GM15510 (cell line): ENCODE measurements at regions not wholly inside any gene's neighbourhood (a gene's known extent, or its start where the extent isn't known, plus 50 kb on each side); places are given as distances from the start of the nearest gene placed in this dataset.

Source experiments
- POLR2A ChIP-seq: IDR thresholded peaks from 3 replicates; pipeline ENCODE4 v1.6.1; 2011; ENCODE audit warnings: borderline replicate concordance; ENCODE audit not compliant: insufficient read length; ENCODE audit errors: extremely low read depth

DNA sequence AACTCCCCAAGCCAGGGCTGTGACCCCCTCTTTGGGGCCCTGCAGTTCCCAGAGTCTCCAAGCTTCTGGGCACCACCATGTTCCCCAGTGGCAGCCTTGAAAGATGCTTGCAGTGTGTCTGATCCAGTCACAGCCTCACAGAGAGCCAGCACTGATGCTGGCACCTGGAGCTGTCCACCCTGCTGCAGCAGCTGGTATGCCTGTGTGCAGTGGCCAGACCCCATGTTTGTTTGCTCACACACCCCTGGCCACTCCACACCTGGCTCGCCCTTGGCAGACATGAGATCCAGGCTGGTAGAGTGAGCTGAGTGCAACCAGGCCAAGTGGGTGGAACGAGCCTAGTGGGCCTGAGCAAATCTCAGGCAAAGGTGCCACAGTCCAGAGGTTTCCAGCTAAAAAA, 106.0 kb downstream of the C9orf50 start:
- TF ChIP-seq POLR2A: no peak

DNA sequence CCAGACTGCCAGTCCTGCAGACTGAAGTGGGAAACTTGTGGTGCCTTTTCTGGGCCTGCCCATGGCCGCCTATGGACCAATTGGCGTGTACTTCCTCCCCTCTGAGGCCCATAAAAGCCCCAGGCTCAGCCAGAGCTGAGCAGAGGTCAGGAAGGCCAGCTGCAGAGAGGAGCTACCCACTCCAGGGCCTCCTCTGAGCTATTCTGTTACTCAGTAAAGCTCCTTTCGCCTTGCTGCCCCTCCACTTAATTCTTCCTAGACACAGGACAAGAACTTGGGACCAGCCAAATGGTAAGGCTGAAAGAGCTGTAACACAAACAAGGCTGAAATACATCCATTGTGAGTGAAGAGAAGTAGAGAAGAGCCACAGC, 106.4 kb downstream of the C9orf50 start:
- TF ChIP-seq POLR2A: no peak

DNA sequence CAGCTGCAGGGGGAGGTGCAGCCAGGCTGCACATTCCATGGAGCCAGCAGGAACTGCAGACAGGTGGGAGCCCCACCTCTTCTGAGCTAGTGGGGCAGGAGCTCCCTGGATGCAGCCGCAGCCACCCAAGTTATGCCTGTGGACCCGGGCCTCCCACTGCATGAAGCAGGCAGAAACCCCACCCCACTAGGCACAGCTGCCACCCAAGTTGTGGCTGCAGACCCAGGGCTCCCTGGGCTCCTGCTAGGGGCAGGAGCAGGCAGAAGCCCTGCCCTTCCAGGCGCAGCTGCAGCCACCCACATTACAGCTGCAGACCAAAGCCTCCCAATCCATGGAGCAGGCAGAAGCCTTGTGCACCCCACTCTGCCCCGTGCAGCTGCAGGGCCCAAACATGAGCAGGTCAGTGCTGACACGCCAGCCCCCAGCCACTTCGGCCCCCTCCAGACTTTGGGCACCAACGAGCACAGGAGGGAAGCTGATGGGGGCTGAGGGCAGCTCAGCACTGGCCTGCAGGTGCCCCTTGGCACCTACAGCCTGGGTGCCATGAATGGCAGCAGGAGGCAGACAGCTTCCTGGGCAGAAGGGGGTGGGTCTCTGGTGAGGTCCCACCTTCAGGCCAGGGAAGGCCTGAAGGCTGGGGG, 106.9 kb downstream of the C9orf50 start:
- no peak for TF ChIP-seq POLR2A

DNA sequence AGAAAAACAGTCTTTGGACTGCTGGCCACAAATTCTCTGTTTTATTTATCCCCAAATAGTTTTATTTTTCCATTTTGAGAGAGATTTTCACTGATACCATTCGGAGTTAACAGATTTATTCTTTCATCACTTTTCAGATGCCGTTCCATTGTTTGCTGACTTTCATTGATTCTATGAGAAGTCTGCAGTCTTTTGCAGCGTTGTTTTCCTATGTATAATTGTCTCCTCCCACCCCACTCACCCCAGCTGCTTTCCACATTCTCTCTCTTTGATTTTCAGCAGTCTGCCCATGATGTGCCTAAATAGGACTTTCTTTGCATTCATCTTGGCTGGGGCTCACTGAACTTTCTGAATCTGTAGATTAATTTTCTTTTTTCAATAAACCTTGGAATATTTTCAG, 107.6 kb downstream of the C9orf50 start:
- TF ChIP-seq POLR2A: no peak

DNA sequence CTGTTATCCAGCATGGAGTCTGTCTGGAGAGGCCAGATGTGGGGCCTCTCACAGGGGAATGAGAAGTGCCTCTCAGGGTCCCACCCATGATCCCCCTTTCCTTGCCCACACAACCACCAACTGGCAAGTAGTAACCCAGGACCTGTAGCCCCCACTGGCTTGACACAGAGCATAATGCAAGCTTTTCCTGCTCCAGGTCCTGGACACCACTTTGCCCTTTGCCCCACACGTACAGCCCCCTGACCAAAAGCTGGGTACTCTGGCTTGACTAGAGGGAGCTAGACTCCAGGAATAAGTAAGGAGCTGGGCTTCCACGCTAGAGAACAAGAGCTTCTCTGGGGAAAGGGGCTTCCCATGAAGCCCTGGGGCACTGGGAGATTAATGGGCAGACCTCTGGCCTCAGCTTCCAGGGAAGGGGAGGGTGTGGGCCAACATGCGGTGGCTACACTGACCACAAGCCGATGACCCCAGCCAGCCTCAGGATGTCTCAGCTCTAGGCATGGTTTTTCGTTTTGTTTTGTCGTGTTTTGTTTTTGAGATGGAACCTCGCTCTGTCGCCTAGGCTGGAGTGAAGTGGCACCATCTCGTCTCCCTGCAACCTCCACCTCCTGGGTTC, 109.5 kb downstream of the C9orf50 start:
- TF ChIP-seq POLR2A: no peak

DNA sequence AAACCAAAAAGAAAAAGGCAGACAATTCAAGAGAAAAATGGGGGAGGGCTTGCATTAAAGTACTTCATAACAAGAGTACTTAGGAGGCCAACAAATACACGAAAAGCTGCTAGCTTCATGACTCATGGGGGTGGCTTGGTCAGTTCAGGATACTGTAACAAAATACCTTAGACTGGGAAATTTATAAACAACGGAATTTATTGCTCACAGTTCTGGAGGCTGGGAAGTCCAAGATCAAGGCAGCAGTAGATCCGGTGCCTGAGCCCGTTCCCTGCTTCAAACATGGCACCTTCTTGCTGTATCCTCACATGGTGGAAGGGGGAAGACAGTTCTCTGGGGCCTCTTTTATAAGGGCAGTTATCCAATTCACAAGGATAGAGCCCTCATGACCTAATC, 111.4 kb downstream of the C9orf50 start:
- TF ChIP-seq POLR2A: no peak

DNA sequence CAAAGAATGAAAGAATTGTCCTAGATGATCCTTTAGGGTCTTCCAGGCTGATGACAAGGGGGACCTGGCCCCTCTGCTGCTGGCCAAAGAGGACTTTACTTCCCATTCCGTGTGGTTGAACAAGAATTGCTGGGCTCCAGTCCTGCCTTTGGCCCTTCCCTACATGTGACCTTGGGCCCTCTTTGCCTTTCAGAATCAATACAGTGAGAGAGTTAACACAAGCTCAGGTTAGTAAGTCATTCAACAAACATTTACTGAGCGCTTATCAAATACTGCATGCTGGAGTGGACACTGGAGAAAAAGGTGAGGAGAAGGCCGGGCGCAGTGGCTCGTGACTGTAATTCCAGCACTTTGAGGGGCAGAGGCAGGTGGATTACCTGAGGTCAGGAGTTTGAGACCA, 113.1 kb downstream of the C9orf50 start:
- TF ChIP-seq POLR2A: no peak

DNA sequence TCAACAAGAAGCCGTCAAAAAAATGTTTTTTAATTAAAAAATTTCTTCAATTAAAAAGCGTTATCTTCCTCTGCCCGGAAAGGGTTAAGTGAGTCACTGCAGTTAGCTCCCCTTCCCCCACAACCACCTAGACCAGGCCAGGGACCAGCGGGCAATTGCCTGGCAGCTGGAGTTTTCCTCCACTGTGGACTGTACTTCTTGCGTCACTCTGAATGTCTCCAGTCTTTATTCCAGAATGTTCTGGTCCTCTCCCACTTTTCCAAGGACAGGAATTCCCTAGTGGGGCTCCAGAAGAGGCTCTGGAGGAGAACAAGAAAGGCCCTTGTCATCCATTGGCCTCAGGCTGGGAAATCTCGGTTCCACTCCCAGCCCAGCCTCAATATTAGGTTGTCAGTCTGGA, 114.0 kb downstream of the C9orf50 start:
- no peak for TF ChIP-seq POLR2A

DNA sequence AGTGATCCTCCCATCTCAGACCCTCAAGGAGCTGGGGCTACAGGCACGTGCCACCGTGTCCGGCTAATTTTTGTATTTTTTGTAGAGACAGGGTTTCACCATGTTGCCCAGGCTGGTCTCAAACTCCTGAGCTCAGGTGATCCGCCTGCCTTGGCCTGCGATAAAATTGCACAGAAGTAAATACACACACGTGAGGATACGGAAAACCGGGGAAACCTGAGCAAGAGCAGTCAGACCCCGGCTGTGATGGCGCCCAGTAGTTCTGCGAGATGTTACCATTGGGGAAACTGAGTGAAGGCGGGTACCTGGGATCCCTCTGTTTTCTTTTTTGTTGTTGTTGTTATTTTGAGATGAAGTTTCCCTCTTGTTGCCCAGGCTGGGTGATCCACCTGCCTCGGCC, 114.9 kb downstream of the C9orf50 start:
- no peak for TF ChIP-seq POLR2A

DNA sequence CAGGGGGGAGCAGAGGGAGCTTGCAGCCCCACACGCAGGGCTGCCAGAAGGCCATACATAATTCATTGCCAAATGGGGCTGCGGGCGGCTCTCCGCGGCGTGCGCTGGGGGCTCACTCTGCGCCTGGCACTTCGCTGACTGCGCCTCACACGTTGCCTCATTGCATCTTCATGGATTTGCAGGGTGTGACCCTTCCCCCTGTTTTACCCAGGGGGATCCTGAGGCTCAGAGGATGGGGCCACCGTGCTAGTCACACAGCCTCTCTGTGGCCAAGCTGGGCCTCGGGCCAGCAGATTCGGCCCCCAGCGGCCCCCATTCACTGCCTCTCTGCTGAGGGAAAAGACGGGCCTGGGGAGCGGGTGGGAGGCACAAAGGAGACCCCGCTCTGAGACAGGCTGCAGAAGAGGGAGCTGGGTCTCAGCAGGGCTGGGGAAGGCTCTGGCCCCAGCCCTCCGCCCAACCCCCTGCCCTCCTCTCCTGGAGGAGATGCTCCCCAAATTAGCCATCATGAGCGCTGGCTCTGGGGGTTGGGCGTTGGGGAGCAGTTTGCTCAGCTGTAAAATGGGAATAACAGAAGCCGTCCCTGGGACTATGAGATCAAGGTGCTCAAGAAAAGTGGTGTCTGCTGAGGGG, 115.5 kb downstream of the C9orf50 start:
- TF ChIP-seq POLR2A: no peak

DNA sequence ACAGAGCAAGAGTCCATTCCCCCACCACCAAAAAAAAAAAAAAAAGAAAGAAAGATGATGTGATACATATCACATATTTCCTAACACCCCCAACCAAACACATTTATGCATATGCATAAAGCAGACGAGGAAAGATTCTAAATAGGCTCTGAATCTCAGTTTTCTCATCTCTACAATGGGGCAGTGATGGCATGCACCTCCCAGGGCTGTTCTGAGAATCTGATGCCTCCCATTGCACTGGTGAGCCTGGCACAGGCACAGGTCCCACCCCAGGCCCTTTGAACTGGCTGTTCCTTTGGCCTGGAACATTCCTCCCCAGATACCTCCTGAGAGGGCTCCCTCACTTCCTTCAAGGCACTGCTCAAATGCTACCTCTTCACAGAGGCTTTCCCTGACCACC, 116.5 kb downstream of the C9orf50 start:
- TF ChIP-seq POLR2A: no peak

DNA sequence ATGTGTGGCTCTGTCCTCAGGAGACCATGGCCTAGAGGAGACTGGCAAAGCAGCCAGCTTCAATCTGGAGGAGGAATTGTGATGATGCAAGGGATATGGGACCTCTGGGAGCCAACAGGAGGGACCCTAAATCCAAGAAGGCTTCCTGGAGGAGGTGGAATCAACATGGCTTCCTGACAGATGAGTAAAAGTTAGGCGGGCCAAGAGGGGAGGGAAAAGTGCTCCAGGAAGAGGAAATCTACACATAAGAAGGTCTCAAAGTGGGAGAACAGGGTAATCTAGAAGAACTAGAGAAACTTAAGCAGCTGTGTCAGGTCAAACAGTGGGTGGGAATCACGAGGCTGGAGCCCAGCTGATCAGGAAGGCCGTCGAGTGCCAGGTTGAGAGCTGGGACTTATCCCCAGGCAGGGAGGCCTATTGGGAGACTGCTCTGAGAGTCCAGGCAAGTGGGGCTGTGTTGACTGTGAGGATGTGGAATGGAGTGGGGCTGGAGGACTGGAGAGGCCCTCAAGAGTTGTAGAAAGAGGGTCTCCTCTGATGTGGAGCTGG, 119.1 kb downstream of the C9orf50 start:
- no peak for TF ChIP-seq POLR2A

DNA sequence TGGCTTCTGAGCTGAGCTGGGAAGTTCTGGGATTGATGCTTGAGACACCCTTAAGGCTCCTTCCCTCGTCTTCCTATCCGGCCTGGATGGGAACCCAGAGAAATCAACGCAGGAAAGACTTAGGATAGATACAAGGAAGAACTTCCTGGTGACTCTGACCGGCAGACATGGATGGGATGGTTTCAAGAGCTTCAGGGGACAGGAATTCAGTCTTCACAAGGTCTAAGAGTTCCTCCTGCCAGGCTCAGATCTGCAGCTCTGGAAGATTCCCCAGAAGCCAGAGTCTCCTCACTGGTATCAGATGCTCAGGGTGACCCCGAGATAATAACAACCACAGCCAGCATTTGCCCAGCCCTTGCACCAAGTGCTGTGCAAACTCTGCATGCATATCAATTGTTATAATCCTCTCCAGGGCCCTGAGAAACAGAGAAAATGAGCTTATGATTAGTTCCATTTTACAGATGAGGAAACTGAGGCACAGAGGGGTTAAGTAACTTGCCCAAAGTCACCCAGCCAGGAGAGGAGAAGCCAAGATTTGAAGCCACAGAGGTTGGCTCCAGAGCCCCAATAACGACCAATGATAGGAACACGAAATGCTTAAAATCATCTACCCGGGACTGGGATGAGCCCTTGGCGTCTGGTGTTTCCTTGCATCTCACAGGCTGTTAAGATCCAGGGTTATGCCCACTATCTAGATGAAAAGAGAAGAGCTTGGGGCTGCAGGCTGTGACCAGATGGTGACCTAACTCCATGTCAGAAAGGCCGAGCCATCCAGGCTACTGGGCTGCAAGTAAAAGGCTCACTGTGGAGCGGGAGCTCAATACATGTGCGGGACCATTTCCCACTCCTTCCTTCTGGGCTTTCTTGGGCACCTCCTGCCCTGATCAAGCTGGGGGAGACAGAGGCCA, 119.8 kb downstream of the C9orf50 start:
- TF ChIP-seq POLR2A: no peak

DNA sequence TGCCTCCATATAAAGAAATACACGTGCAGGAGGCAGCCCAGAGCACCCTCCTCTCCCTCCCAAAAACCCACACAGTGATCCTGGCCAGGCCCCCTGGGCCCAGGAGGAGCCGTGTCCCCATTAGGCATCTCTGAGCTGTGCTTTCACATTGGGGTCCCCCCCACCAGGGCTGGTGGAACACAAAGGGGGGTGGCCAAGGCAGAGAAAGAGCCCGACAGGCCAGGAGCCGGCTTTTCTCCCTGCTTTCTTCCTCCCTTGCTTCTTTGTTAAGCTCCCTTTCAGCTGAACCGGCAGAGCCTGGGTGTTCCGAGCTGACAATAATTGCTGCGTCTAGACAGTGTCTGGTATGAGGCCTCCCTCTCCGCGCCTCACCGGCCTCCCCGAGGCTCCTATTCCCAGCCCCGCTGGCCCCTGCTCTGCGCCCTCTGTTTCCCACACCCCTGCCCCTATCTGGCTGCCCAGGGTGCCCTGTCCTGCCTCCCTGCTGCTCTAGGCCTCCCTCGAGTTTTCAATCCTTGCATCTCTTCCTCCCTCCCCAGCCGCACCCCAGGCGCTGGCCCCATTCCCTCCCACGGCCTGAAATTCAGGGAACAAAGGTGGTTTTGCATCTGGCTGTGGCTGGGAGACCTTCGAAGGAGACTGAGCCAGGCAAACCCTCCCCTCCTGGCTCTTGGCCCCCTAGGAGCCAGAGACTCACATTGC, 120.6 kb downstream of the C9orf50 start:
- no peak for TF ChIP-seq POLR2A
